Medulla oblongata (tissue), 1 donor: ENCODE measurements at regions not wholly inside any gene's neighbourhood (a gene's known extent, or its start where the extent isn't known, plus 50 kb on each side); places are given as distances from the start of the nearest gene placed in this dataset.

Experiments
- DNase-seq: peaks from one replicate; pipeline ENCODE4 v3.0.0-alpha.2; 2015; ENCODE audit errors: extremely low spot score

DNA sequence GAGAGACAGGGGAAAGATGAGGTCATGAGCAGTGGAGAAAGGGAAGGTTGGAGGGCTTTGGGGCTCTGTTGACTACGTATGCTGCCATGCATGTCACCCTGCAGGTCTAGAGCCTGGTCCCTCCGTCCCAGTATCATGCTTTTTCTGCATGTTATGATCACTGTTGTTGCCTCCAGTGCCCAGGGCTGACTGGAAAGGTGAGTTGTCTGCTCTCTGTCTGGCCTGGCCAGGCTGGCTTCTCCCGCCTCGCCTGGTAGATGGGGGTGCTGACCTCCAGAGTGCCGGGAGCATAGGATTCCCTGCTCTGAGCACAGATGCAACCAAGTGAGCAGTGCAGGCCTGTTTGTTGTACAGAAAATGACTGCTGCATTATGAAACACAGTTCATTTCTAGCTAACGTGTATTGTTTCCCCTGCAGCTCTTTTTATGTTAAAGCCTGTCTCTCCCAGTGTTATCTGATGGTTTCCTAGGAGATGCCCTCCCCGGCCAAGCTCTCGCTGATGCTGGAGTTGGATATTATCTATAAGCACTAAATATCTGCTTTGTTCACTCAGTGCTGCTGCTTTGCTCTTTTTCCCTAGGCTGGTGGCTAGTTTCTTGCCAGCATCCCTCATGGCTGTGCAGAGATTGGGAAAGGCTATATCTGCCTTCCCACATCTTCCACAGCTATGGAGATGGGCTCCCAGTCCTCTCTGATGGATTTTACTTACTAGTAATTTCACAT, 158.2 kb downstream of the TDRD15 start:
- no peak for DNase-seq

DNA sequence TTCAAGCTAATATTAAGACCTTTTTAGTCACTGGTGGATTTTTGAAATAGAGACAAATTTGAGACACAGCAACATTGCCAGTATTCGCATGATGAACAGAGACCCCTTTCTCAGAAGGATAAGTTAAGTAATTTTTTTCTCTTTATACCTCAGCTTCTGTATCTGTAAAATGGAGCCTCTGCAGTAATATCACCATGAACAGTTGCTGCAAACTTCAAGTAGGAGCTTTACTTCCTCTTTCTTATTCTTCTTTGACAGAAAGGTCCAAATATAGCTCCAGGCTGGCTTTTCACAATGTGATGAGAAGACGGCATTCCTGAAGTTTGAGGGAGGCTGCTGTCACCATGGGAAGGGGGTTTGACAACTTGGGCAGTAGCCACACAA, 158.7 kb downstream of the TDRD15 start:
- no peak for DNase-seq

DNA sequence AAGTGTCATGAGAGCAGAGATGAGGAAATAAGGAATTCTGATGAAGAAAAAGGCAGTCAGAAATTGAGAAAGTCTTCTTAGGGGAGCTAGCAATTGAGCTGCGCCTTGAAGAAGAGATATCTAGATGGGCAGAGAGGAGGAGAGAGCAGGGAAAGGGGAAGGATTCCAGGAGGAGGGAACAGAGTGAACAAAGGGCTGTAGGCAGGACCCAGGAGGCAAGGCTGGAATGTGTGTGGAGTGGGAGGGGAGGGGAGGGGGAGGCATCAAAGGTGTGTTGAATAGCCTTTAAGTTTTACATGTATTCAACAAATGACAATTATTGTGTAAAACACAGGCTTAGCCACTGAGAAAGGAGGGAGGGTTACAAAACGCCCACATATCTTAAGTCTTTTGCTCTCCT, 164.5 kb downstream of the TDRD15 start:
- DNase-seq, result no peak

DNA sequence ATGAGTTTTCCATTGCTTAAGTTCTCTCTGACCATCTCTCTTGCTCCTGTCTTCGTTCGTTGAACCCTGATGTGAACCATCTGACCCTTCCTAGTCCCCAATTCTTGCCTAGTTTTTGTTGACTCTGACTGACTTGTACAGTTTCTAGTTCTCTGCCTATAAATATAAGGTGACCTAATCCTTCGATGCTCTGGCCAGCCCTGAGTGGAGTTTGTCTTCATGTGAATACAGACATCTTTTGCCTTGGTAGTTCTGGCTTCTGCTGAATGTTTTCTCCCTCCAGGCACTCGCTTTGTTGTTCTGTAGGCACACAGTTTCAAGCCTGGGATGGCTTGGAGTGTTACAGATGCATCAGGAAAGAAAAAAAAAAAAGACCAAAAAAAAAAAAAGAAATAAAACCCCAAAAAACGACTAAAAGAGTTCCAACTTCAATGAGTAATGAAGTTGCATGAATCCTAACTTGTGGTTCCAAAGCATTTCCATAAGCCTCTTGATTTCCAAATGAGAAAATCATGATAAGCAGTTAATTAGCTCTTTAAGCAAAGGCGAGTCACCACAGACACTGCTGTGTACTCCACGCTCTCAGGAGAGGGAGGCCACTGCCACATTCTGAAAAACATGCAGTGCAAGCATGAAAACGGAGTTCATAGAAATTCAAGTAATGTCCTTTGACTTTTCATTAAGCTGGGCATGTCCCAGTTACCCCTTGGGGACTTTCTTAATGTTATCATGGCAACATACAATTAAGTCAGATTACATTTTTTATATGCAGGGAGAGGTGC, 165.2 kb downstream of the TDRD15 start:
- no peak for DNase-seq

DNA sequence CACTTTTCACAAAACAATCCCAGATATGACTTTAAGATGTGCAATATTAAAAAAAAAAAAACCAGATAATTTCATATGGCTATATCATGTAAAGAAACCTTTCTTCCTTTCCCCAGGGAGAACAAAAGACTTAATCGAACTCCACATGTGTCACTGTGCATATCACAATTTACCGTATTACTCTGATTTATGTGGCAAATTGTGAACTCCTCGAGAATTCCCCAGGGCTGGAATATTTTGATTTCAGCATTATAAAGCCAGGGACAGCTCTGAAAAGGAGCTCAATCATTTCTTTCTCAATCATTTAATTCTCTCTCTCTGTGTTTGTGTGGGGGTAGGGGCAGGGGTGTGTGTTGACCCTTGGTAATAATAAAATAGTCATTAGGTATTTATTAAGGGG, 165.8 kb downstream of the TDRD15 start:
- no peak for DNase-seq

DNA sequence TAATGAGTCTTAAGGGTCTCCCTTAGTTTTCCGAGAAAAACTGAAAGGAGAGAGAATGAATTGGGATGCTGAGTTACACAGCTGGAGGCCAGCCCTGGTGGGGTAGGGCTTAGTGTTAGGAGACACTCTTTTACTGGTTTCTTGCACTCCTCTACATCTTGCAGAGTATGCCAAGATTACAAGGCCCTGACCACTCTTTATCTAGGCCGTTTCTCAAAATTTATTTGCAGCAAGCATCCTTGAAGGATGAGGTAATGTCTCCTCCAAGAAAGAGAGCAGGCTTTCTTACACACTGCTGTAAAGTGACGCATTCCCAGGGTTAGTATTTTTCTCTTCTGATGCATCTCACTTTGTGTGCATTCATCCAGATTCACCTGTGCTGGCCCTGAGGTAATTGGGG, 166.2 kb downstream of the TDRD15 start:
- DNase-seq, result no peak

DNA sequence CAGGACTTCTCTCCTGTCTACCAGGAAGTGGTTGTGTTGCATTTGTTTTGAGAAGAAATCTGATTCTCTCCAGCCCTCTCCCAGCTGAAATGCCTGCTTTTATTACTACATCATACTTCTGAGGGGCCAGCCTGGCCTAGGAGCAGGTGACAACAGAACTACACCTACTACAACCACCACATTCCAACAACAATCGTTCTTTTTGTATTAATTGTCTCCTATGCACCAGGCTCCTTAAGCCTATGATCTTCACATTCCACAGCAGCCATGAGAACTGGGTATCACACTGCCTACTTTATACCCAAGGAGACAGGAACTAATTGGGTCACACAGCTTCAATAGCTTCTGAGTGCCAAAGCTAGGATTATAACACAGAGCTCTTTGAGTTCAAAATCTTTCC, 167.7 kb downstream of the TDRD15 start:
- no peak for DNase-seq

DNA sequence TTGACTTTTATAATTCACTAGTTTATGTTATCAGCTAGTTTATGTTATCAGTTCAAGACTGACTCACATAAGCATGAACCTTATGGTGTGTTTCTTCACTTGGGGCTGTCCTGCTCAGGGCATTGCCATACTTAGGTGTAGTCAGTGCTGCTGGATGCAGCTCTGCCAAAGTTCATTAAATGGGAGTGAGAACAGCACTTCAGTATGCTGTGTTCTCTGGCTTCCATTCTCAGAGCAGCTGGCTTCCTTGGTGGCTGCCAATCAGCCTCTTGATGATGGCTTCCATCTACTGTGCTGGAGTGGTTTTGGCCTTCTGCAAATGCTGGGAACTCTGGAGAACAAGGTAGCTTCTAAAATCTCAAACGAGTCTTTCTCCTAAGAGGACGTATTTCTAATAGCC, 170.7 kb downstream of the TDRD15 start:
- no peak for DNase-seq

DNA sequence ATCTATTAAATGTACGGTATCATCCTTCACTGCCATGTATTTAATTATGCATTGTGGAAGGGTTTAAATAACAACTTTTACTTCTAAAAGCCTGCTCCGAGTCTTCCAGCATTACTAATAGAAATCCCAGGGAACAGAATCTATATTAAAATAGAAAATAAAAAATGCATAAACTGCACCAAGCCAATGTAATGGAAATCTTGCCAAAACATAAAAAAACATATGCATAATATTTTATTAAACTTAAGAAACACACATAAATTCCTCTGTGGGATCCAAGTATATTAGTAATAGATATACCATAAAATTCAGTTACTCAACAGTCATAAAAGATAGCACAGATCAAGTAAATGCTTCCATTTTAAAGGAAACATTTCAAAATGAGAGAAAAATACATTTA, 175.6 kb downstream of the TDRD15 start:
- DNase-seq, result no peak

DNA sequence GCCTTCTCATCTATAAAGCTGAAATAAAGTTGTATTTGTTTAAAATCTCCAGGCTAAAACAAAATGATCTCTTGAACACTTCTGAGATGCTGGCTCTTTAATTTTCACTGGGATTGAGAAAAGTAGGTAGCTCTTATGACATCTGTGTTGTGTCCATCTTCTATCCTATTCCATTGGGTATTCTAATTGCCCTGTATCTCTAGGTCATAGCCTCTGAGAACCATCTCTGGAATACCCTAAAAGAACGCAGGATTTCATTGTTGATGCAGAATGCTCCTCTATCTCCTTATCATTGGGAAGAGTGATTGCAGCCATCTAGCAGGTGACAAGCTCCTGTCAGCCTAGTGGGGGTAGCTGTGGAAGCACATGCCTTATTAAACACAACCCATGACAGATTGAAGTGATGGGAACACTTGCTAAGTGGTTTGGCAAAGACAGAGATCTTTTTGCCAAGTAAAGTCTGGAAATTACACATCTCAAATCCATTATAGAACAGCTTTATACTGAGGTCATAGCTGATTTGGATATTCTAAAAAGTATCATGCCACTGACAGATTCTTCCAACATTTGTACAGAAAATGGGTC, 178.2 kb downstream of the TDRD15 start:
- DNase-seq, result no peak

DNA sequence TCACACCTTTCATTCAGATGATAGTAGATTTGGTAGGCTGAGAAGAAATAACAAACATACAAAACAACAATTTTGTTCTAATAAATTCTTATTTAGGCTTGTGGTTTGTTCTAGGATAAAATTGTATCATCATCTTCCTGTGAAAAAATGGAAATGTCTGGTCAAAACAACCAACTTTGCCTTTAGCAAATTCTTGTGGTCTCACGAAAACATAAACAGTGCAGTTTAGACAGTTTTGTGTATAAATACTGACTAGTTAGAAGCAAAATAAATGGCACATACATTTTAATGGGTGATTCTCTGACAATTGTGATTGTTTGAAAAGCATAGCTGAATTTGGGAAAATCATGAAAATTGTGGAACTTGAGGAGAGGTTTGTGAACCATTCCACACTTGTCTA, 180.1 kb downstream of the TDRD15 start:
- no peak for DNase-seq

DNA sequence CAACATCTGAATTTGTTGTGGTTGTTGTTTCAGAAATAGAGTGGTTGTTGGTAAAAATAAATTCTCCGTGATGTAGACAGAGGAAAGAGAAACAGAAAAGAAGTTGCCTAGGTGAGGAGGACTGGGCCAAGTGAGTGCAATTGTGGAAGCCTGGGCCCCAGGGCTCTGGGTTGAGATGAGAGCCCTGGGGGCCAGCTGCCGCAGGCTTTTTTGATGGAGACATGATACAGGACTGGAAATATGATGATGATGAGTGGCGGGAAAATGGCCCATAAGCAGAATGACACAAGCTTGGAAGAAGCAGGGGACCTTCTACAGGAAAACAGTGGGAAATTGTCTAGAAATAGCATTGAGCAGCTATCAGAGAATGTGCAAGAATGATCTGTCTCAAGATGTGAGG, 181.8 kb downstream of the TDRD15 start:
- DNase-seq, result no peak

DNA sequence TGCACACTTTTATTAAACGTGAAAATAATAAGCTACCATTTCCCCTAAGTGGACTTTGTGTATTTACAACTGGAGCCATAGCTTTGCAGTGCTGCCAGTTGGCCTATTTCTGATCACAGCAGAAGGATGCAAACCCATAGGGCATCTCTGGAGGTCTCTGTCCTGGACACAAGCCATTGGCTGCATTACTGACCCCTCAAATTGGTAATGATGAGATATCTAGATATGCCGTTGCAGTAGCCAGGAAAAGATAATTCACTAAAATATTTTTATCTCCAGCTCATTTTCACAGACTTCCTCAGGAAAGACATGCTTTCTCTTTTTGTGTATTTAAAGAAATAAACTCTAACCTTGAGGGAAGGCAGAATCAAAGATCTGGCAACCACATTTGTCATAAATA, 182.5 kb downstream of the TDRD15 start:
- DNase-seq, result no peak

DNA sequence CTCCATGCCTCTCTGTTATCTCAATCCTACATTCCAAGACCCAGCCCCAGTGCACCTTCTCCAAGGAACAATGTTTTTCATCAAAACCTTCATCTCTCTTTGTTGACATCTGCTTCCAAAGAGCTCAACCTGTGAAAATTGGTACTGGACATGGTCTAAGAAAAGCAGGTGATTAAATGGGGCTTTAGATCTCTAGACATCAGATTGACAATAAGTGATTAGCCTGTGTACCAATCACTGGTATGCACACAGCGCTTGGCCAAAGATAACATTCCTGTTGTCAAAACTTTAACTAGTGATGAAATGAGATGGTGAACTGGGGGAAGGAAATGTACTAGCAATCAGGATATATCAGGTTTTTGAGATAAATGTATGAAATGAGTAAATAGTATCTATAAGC, 183.3 kb downstream of the TDRD15 start:
- DNase-seq, result no peak

DNA sequence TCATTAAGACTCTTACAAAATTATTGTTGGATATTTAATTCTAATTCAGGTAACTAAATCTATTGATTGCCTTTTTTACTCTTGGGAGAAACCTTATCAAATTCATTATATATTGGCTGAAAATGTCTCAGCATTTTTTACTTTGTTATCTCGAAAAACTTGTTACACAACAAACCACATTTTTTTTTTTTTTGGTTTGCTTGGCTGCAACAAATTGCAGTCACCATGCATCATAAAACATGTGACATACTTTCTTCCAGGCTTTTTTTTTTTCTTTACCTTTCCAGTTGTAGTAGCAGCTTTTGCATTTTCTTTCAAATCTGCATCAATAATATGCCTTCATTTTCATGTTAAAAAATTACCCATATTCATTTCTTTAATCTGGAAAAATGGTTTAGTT, 186.7 kb downstream of the TDRD15 start:
- DNase-seq, result no peak

DNA sequence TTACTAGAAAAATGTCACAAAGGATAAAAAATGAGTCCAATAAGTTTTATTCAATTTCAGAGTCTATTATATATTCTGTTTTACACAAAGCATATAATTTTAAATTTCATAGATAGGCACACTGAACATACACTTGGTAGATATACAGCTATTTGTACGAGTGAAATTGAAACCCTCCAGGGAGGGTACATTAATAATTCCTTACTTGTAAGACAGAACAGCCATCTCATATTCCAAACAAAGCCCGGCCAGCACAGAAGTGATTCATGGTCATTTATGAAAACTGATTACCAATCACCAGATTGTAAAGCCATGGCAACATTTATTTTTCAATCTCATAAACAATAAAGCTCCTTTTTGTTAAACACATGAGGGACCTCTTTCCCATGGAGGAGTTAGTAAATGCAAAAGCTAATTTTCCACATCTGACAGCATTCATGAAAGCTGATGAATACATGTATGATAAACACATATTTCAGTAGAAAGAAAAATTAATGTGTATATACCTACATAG, 190.6 kb downstream of the TDRD15 start:
- DNase-seq, result no peak

DNA sequence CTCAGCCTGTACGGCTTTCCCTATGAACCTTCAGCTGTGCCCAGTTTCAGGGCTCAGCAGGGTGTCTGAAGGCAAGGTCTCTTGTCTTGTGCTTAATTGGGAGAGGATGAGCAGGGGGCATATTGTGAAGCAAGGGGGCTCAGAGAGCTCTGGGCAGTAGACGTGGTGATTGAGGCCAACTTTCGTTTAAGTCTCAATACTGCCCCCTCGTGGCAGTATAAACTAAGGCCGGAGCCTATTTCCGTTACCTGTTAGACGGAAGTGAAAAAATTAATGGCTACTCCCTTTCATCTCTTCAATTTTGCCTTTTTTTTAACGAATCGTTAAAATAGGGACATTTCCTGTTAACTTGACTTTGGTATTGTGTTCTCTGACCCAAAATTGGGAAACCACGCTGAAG, 193.4 kb downstream of the TDRD15 start:
- peak; percentile 90 for DNase-seq

DNA sequence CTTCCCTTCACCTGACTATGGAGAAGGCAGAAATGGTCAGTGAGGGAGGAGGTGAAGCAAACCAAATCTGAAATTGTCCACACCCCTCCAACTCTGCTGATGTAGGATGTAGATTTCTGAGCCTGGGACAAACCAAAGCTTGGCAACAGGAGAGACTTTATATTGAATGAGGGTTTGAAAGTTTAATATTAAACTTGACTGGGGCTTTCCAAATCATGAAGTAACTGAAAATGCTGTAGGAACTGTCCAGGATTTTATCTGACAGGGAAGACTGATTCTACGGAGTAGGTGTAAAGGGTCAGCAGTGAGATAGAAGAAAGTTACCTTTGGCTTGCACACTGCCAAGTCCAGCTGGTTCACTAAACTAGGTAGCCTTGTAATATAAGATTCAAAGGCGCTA, 194.5 kb downstream of the TDRD15 start:
- DNase-seq, result no peak

DNA sequence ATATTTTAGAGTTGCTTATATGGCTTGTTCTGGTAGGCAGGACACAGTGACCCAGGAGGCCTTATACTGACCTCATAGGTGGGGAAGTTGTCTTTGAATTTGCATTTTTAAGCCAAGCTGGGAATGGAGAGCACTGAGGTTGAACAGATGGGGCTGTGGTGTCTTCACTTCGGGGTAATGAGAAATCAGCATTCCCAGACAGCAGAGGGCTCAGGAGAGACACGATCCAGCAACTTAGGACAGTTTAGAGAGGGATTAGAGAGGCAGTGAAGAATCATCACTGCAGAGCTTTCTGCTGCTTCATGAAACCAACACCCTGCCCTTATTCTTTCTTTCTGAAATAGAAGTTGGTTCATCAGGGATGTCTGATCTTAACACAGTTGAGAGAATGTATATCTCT, 202.4 kb downstream of the TDRD15 start:
- no peak for DNase-seq

DNA sequence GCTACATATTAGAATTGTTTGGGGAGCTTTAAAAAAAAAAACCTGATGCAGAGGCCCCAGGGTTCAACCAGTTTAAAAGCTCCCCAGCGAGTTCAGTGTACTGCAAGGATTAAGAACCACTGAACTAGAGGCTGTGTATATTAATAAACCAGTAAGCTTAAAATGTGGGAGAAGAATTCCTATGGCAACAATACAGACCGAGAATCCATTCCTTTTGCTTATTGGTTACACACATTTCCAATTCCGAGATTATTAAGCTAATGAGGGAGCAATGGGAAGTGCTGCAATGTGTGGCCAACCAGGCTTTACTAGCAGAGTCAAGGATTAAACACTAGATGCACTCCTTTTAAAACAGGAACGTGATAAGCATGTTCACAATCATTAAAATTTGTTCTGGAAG, 204.4 kb downstream of the TDRD15 start:
- no peak for DNase-seq

DNA sequence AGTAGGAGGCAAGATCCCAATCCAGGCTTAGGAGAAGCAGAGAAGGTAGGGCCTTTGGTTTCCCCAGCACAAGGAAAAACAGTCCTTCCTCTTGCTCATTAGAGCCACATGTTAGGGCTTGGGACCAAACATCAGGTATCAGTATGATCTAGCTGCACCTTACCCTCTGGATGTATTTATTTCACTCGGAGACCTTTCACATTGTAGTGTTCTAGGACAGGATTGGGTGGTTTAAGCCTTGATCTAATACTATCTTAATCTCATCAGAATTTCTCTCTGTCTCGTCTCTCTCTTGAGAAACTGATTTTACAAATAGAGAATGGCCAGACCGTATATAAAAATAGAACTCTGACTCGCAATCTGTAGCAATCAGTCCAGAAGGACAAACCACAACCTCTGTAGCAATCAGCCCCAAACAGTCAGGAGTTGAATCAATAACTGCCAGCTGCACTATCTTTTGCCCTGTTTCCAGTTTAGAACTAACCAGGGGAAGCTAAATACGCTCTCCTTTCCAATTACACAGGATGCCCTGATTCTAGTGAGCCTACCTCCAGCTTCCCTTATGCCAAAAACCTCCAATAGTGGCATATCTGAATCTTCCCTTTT, 207.1 kb downstream of the TDRD15 start:
- no peak for DNase-seq

DNA sequence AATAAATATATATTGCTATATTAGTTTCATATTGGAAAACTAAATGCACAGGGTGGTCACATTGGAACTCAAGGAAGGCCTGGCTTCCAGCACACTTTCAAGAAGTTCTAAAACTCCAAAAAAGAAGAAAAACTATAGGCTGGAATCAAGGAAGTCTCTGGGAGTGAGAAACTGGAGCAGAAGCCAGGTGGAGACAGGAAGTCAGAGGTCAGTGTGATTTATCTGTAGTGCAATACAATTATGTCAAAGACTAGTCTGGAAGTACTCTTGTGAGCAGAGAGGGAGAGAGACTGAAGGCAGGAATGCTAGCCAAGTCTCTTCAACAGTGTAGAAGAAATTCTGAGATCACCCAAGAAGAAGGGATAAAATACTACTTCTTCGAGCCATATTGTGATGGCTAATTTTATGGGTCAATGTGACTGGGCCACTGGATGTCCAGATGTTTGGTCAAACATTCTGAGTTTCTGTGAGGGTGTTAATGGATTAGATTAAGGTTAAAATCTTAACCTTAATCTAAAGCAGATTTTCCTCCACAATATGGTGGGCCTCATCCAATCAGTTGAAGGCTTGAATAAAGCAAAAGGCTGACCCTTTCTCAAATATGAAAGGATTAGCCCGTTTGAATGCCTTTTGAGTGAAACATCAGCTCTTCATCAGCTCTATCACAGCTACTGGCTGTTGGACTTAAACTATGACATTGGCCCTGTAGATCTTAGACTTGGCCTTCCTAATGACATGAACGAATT, 208.0 kb downstream of the TDRD15 start:
- DNase-seq, result no peak
